AG04449 (cell line): ENCODE measurements at regions not wholly inside any gene's neighbourhood (a gene's known extent, or its start where the extent isn't known, plus 50 kb on each side); places are given as distances from the start of the nearest gene placed in this dataset.

Source experiments
- CTCF ChIA-PET: fragments of 350-600 bp; formaldehyde crosslinking; extraction: SDS; loops from one replicate; lab custom pipeline; 2021; ENCODE audit warnings: antibody characterized with exemption; lab: Yijun Ruan, JAX
- POLR2A ChIA-PET: fragments of 400-600, 350-600 bp; formaldehyde crosslinking; extraction: SDS; loops from one replicate; lab custom pipeline; 2020; ENCODE audit warnings: antibody characterized with exemption, inconsistent platforms; lab: Yijun Ruan, JAX
- DNase-seq: peaks from one replicate; pipeline ENCODE4 v3.0.0-alpha.2; 2010; ENCODE audit warnings: low read depth, low spot score
- H3K4me3 ChIP-seq: 2 replicates; pipeline ENCODE4 v1.5.1; 2011; ENCODE audit warnings: low read depth, mild to moderate bottlenecking, control low read depth, low read length
- CTCF ChIP-seq: IDR thresholded peaks from one replicate; pipeline ENCODE4 v1.5.1; 2011; ENCODE audit warnings: mild to moderate bottlenecking, moderate library complexity, low read length, control low read depth, inconsistent platforms; ENCODE audit not compliant: insufficient read depth; ENCODE audit errors: missing control alignments

GRCh38 chr12:89777733-89778379 is 69.2 kb upstream of the ATP2B1 start:
- TF ChIP-seq CTCF: no peak
- DNase-seq: no peak
- CTCF ChIA-PET: no interaction called here
- no peak overlapping the region for H3K4me3 ChIP-seq
- POLR2A ChIA-PET: no interaction called here

GRCh38 chr12:89775986-89776365 is 67.3 kb upstream of the ATP2B1 start:
- DNase-seq: no peak
- TF ChIP-seq CTCF: no peak
- CTCF ChIA-PET: no interaction called here
- POLR2A ChIA-PET: no interaction called here
- no peak overlapping the region for H3K4me3 ChIP-seq

- ChIA-PET CTCF (no interaction called here), POLR2A (no interaction called here)
- H3K4me3 ChIP-seq: no peak overlapping the region
- TF ChIP-seq CTCF: no peak
- no peak for DNase-seq
Observed at GRCh38 chr12:89775063-89775985, 66.7 kb upstream of the ATP2B1 start.

- TF ChIP-seq CTCF: no peak
- DNase-seq: no peak
- H3K4me3 ChIP-seq: no peak overlapping the region
- CTCF ChIA-PET: no interaction called here
- POLR2A ChIA-PET: no interaction called here
Observed at GRCh38 chr12:89774645-89775044, 66.0 kb upstream of the ATP2B1 start.

GRCh38 chr12:89770391-89770790 is 61.8 kb upstream of the ATP2B1 start:
- TF ChIP-seq CTCF: no peak
- ChIA-PET POLR2A (no interaction called here), CTCF (no interaction called here)
- H3K4me3 ChIP-seq: no peak overlapping the region
- DNase-seq: no peak

GRCh38 chr12:89769483-89769818 is 60.8 kb upstream of the ATP2B1 start:
- H3K4me3 ChIP-seq: no peak overlapping the region
- no peak for TF ChIP-seq CTCF
- no peak for DNase-seq
- POLR2A ChIA-PET: interaction anchor here (0.5 to 1.0 kb wide), 3 partner anchors 13 to 150 kb away, joined by 3 read pairs; partner anchors contain the start of gene ATP2B1
- CTCF ChIA-PET: interaction anchor here (1.4 kb wide), 1 partner anchor 9 kb away, joined by 4 read pairs; no protein-coding TSS in a partner anchor
